Activated CD8-positive, alpha-beta T cell treated with anti-CD3 and anti-CD28 coated beads, Interleukin-2, amount 10 ng/mL, durations not matched to agents 7 days and 5 days (primary cell): ENCODE measurements at regions not wholly inside any gene's neighbourhood (a gene's known extent, or its start where the extent isn't known, plus 50 kb on each side); places are given as distances from the start of the nearest gene placed in this dataset.

Source experiments
- ATAC-seq: fragments of 150-1000 bp; cut with Tn5 transposase; one replicate; pipeline ENCODE4 v1.10.0; 2021; ENCODE audit warnings: moderate library complexity
- CTCF ChIA-PET: fragments of 350-600 bp; sonication (Branson Sonifier 250); formaldehyde crosslinking; loops from one replicate; lab custom pipeline; 2021; ENCODE audit warnings: antibody characterized with exemption; lab: Charles Lee
- POLR2A ChIA-PET: fragments of 350-600 bp; sonication (Branson Sonifier 250); formaldehyde crosslinking; loops from one replicate; lab custom pipeline; 2021; ENCODE audit warnings: antibody characterized with exemption; lab: Charles Lee
- DNase-seq: peaks from one replicate; pipeline ENCODE4 v3.0.0-alpha.2; 2020
- H3K27ac Mint-ChIP-seq: one replicate; pipeline ENCODE4 v1.8.0; 2021; ENCODE audit warnings: mild to moderate bottlenecking, mixed read lengths
- H3K27me3 Mint-ChIP-seq: one replicate; pipeline ENCODE4 v1.8.0; 2021; ENCODE audit warnings: low read depth, mixed read lengths
- H3K36me3 Mint-ChIP-seq: one replicate; pipeline ENCODE4 v1.8.0; 2021; ENCODE audit warnings: low read depth, mixed read lengths
- H3K4me1 Mint-ChIP-seq: one replicate; pipeline ENCODE4 v1.8.0; 2021; ENCODE audit warnings: low read depth, mixed read lengths
- H3K4me3 Mint-ChIP-seq: one replicate; pipeline ENCODE4 v1.8.0; 2021; ENCODE audit warnings: mild to moderate bottlenecking, mixed read lengths
- H3K9me3 Mint-ChIP-seq: one replicate; pipeline ENCODE4 v1.8.0; 2022; ENCODE audit warnings: mixed read lengths; ENCODE audit not compliant: insufficient read depth

DNA sequence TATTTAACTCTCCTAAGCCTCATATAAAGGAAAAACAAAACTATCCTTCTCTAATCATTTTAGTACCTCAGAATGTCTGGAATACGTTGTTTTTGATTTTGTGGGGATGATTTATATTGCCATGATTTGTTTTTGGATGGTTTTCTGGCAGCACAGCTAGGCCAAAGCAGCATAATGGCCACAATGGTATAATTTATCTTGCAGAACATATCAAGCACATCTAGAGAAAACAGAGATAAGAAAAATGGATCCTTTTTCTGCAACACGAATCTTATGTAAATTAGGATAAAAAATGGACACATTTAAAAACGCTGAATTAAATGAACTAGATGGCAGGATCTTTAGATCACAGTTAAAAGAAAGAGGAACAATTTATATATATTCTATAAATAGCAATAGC is 269.9 kb upstream of the FAT4 start:
- Mint-ChIP-seq H3K27ac (no peak overlapping the region), H3K36me3 (no peaks in the 10 kb centered on the region), H3K4me3 (no peak overlapping the region), H3K27me3 (no peaks in the 10 kb centered on the region), H3K9me3 (no peaks in the 10 kb centered on the region), H3K4me1 (no peaks in the 10 kb centered on the region)
- ATAC-seq (no peak), DNase-seq (no peak)
- CTCF ChIA-PET, result no interaction called here
- POLR2A ChIA-PET, result no interaction called here

GRCh38 chr4:125043486-125043885 is 271.3 kb upstream of the FAT4 start:
- Mint-ChIP-seq H3K9me3 (no peaks in the 10 kb centered on the region), H3K4me1 (no peaks in the 10 kb centered on the region), H3K27ac (no peak overlapping the region), H3K27me3 (no peaks in the 10 kb centered on the region), H3K4me3 (no peak overlapping the region), H3K36me3 (no peaks in the 10 kb centered on the region)
- ChIA-PET POLR2A (no interaction called here), CTCF (no interaction called here)
- DNase-seq, result no peak
- no peak for ATAC-seq

DNA sequence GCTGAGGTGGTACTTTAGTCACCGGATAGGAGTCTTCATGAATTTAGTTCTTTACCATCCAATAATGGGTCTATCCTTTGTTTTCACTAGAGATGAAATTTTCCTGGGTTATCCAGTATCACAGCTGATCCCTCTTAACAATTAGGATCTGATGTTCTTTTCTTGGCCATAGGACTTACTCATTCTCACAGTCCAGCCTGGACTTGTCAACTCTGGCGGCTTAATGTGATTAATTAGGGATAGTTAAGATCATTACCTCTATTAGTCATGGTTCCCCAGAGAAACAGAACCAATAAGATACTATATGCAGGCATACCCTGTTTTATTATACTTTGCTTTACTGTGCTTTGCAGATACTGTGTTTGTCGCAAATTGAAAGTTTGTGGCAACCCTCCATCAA is 272.7 kb upstream of the FAT4 start:
- H3K4me1 Mint-ChIP-seq, result no peaks in the 10 kb centered on the region
- H3K27ac Mint-ChIP-seq, result no peak overlapping the region
- no peaks in the 10 kb centered on the region for H3K36me3 Mint-ChIP-seq
- no peaks in the 10 kb centered on the region for H3K27me3 Mint-ChIP-seq
- ChIA-PET CTCF (no interaction called here), POLR2A (no interaction called here)
- no peak for DNase-seq
- no peak for ATAC-seq
- H3K9me3 Mint-ChIP-seq, result no peaks in the 10 kb centered on the region
- no peak overlapping the region for H3K4me3 Mint-ChIP-seq

DNA sequence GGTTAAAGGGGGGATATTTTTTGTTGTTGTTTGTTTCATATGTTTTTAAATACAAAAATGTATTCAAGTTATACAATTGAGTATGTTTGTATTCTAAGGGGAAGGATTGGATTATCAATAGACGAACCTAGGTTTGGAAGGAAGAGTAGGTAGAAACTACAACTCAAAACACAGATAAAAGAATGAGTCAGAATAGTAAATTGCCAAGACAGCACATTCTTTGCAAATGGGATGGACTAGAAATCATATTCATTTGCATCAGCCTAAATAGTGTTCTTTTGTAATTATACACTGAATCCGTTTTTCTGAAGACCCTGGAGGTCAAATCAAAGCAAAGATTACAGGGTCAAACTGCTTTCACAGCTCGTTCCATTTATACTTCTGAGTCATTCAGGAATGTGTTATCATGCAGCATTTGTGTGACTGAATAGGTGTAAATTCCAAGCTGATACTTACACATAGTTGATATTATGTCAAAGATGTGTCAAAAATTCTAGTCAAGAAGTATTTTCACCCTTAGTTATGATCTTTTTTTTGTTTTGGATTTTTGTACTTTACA is 273.3 kb upstream of the FAT4 start:
- CTCF ChIA-PET, result no interaction called here
- Mint-ChIP-seq H3K4me3 (no peak overlapping the region), H3K36me3 (no peaks in the 10 kb centered on the region), H3K27me3 (no peaks in the 10 kb centered on the region), H3K4me1 (no peaks in the 10 kb centered on the region), H3K9me3 (no peaks in the 10 kb centered on the region), H3K27ac (no peak overlapping the region)
- no peak for ATAC-seq
- no peak for DNase-seq
- POLR2A ChIA-PET, result no interaction called here

DNA sequence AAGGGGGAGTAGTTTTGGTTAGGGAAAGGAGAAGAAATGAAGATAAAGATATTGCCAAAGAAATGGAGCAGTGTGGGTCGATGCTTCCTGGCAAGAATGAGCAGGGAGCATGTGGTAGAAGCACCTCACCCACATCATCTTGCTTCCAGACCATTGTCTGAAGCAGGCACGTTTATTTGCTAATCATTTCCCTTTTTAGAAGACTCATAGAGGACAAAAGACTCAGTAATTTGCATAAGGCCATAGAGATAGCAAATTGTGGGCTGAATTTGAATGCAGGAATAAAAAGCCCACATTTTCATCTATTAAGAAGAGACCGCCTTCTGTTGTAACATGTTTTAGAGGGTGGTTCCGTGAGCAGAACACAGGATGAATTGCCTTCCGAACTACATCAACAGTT is 275.2 kb upstream of the FAT4 start:
- Mint-ChIP-seq H3K9me3 (no peaks in the 10 kb centered on the region), H3K27ac (no peak overlapping the region), H3K36me3 (no peaks in the 10 kb centered on the region), H3K4me3 (no peak overlapping the region), H3K27me3 (no peaks in the 10 kb centered on the region), H3K4me1 (no peaks in the 10 kb centered on the region)
- ATAC-seq, result no peak
- CTCF ChIA-PET, result no interaction called here
- no peak for DNase-seq
- POLR2A ChIA-PET, result no interaction called here

GRCh38 chr4:125022855-125023501 is 291.8 kb upstream of the FAT4 start:
- POLR2A ChIA-PET, result no interaction called here
- Mint-ChIP-seq H3K36me3 (no peaks in the 10 kb centered on the region), H3K4me1 (no peaks in the 10 kb centered on the region), H3K4me3 (no peak overlapping the region), H3K27me3 (no peaks in the 10 kb centered on the region), H3K27ac (no peak overlapping the region), H3K9me3 (no peaks in the 10 kb centered on the region)
- CTCF ChIA-PET, result no interaction called here
- ATAC-seq, result no peak
- no peak for DNase-seq

DNA sequence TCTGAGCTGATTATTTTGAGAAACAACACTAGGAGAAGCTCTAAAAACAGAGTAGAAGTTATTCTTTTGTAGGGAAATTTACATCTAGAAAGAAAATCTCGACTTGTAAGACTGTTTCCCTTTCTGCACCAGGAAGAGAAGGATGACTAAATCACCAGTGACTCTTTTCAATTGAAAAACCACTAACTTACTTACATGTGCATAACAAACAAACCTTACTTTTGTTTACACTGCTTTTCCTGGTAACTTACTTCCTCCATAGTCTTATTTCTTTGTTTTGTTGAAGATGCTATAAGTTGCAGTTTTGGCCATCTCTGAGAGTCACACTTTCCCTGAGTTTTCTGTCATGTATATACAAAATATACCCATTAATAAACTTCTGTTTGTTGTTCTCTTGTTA is 293.6 kb upstream of the FAT4 start:
- Mint-ChIP-seq H3K36me3 (no peaks in the 10 kb centered on the region), H3K4me1 (no peaks in the 10 kb centered on the region), H3K27ac (no peak overlapping the region), H3K4me3 (no peak overlapping the region), H3K9me3 (no peaks in the 10 kb centered on the region), H3K27me3 (no peaks in the 10 kb centered on the region)
- no peak for DNase-seq
- no peak for ATAC-seq
- ChIA-PET POLR2A (no interaction called here), CTCF (no interaction called here)

DNA sequence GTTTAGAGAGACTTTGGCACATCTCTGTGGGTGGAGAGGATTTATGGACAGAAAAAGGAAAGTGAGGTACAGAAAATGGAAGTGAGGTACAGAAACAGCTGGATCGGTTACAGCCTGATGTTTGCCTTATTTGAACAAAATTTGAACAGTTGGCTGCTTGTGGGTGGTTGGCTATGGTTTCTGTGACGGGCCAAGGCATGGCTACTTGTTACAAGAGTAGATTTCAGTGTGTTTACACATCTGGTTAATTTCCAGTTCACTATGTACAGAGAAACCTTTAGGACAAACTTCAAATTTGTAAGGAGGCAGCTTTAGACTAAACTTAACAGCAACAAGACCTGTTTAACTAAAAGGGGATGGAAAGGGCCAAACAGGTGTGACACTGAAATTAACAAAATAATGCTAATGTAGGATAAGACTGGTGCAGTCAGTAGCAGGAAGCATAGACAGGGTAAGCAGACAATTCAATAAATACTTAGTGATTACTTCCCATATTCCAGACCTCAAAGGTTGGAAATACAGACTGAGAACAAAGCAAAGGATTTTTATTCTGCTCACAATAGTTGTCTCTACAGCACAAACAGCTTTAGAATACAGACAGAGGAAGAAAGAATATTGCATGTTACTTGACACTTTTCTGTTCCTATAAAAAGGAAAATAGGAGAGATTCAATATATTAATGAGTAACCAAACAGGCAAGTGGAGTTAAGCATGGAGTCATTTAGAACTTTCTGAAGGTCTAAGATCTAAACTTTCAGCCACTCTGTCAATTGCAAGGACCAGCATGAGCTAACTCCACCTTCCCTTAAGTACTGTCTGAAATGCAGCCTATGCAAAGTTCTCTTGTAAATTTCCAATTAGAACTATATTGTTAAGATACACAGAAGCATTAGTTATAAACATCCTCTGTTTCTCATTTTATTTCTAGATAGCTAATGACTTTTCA is 294.4 kb upstream of the FAT4 start:
- CTCF ChIA-PET, result no interaction called here
- H3K36me3 Mint-ChIP-seq, result no peaks in the 10 kb centered on the region
- H3K4me1 Mint-ChIP-seq, result no peaks in the 10 kb centered on the region
- no peaks in the 10 kb centered on the region for H3K27me3 Mint-ChIP-seq
- POLR2A ChIA-PET, result no interaction called here
- DNase-seq (no peak), ATAC-seq (no peak)
- no peak overlapping the region for H3K4me3 Mint-ChIP-seq
- H3K27ac Mint-ChIP-seq, result no peak overlapping the region
- no peaks in the 10 kb centered on the region for H3K9me3 Mint-ChIP-seq

DNA sequence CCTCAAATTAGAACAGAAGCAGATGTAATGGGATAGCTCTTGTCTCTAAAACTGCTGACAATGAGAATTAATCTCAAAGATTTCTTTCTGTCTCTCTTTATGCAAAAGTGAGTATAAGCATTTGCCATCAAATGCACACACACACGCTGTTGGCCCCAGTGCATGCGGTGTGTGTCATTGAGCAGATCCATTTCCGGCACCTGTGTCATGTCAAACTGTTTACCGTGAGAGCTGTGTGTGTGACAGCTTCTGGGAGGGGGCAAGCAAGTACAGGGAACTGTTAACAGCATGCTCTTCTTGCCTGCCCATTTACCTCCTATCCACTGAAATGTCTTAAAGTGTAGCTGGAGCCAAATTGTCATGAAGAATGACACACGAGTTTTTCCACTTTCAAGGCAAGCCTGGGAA is 297.9 kb upstream of the FAT4 start:
- no peaks in the 10 kb centered on the region for H3K27me3 Mint-ChIP-seq
- no peak for ATAC-seq
- ChIA-PET CTCF (no interaction called here), POLR2A (no interaction called here)
- H3K4me1 Mint-ChIP-seq, result no peaks in the 10 kb centered on the region
- H3K36me3 Mint-ChIP-seq, result no peaks in the 10 kb centered on the region
- no peak overlapping the region for H3K27ac Mint-ChIP-seq
- DNase-seq, result no peak
- H3K4me3 Mint-ChIP-seq, result no peak overlapping the region
- no peaks in the 10 kb centered on the region for H3K9me3 Mint-ChIP-seq

- Mint-ChIP-seq H3K27ac (no peak overlapping the region), H3K36me3 (no peaks in the 10 kb centered on the region), H3K4me1 (no peaks in the 10 kb centered on the region), H3K4me3 (no peak overlapping the region), H3K9me3 (no peaks in the 10 kb centered on the region), H3K27me3 (no peaks in the 10 kb centered on the region)
- no peak for DNase-seq
- ATAC-seq, result no peak
- ChIA-PET CTCF (no interaction called here), POLR2A (no interaction called here)
These were observed 300.9 kb upstream of the FAT4 start for GRCh38 chr4:125013891-125014290.

GRCh38 chr4:125011646-125012045 is 299.1 kb upstream of the ANKRD50 start:
- no peak for ATAC-seq
- POLR2A ChIA-PET, result no interaction called here
- H3K27me3 Mint-ChIP-seq, result no peaks in the 10 kb centered on the region

GRCh38 chr4:125010796-125011503 is 298.4 kb upstream of the ANKRD50 start:
- no peaks in the 10 kb centered on the region for H3K27me3 Mint-ChIP-seq
- no peak overlapping the region for H3K27ac Mint-ChIP-seq
- CTCF ChIA-PET, result no interaction called here
- H3K4me3 Mint-ChIP-seq, result no peak overlapping the region
- POLR2A ChIA-PET, result no interaction called here
- no peak for ATAC-seq
- no peak for DNase-seq
- H3K36me3 Mint-ChIP-seq, result no peaks in the 10 kb centered on the region
- H3K4me1 Mint-ChIP-seq, result no peaks in the 10 kb centered on the region
- H3K9me3 Mint-ChIP-seq, result no peaks in the 10 kb centered on the region

More at GRCh38 chr4:125011646-125012045, 299.1 kb upstream of the ANKRD50 start:
- H3K4me3 Mint-ChIP-seq, result no peak overlapping the region
- no peaks in the 10 kb centered on the region for H3K4me1 Mint-ChIP-seq
- no peaks in the 10 kb centered on the region for H3K9me3 Mint-ChIP-seq
- H3K36me3 Mint-ChIP-seq, result no peaks in the 10 kb centered on the region
- no peak overlapping the region for H3K27ac Mint-ChIP-seq
- DNase-seq, result no peak
- CTCF ChIA-PET, result no interaction called here
